GM19372 (cell line): ENCODE measurements at regions not wholly inside any gene's neighbourhood (a gene's known extent, or its start where the extent isn't known, plus 50 kb on each side); places are given as distances from the start of the nearest gene placed in this dataset.

Source experiments
- ATAC-seq: cut with Tn5 transposase; IDR thresholded peaks from one replicate; pipeline ENCODE4 v1.9.1; 2021; ENCODE audit warnings: mild to moderate bottlenecking, low read depth, moderate library complexity; ENCODE audit not compliant: unreplicated experiment

GRCh38 chr16:13540771-13541170, 379.2 kb upstream of the ERCC4 start:
- ATAC-seq: no peak

- no peak for ATAC-seq
Measured at GRCh38 chr16:13542284-13542683, 377.7 kb upstream of the ERCC4 start.

DNA sequence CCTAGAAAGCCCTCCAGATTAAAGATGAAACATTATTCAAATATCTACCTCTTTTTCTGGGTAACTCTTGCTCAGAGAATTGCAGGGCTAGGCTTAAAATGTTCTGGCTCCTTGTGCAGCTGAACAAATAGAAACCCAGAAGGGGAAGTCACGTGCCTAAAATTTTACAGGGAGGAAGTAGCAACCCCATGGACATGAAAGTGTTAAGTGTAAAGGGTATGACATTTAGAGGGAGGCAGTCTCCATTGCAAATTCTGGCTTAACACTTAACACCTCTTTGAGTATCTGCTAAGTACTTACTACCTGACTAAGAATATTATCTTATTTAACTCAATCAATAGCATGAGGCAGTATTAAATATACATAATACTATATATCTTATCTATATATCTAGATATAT, 376.1 kb upstream of the ERCC4 start:
- ATAC-seq: no peak

- ATAC-seq: no peak
Measured at GRCh38 chr16:13545271-13545670, 374.7 kb upstream of the ERCC4 start.

GRCh38 chr16:13550254-13550653, 369.7 kb upstream of the ERCC4 start:
- no peak for ATAC-seq

DNA sequence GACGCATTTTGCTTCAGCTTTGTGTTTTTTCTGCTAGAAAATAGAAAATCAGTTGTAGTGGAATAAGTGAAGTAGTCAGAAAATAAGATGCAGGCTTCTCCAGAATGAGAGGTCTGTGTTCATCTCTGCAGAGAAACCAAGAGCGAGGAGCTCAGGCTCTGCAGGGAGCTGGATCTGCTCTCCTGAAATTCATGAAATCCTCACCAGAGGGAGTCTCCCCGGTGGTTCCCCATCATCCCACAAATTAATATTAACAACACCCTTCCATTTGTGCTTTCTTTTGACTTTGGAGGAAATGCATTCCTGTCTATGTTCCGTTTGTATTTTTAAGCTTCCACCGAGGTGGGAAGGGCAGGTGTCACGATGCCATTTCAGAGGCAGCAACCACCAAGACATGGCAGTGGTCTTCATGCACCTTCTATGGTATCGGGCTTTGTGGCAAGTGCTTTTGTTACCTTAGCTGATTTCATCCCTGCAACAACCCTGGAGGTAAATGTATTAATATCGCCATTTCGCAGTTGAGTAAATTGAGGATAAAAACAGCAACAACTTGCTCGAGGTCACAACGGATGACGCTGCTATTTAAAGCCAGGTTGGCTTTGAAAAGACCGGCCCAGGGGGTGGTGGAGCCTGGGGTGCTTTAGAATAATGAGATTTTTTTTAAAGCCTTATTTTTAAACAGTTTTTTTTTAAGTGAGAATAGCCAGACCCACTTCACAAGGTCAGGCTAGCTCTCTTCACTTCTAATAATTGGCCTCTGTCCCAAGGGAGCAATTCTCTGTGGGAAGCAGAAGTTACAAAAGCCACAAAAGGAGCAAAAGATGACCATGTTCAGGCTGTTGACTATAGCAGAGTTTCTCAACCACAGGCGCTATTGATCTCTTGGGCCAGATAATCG, 367.6 kb upstream of the ERCC4 start:
- ATAC-seq: no peak

DNA sequence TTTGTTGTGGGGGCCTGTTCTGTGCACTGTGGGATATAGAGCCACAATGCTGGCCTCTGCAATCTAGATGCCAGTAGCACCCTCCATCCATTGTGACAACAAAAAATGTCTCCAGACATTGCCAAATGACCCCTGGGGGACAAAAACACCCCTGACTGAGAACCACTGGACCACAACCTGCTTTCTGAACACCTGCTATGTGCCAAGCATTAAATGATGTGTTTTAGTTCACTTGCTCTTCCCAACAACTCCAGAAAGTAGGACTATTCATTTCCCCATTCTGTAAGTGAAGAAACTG, 367.0 kb upstream of the ERCC4 start:
- ATAC-seq: no peak

- ATAC-seq: no peak
Measured at GRCh38 chr16:13553453-13553985, 366.4 kb upstream of the ERCC4 start.

GRCh38 chr16:13554005-13554404, 365.9 kb upstream of the ERCC4 start:
- ATAC-seq: no peak

- no peak for ATAC-seq
Measured at GRCh38 chr16:13554643-13555042, 365.3 kb upstream of the ERCC4 start.

DNA sequence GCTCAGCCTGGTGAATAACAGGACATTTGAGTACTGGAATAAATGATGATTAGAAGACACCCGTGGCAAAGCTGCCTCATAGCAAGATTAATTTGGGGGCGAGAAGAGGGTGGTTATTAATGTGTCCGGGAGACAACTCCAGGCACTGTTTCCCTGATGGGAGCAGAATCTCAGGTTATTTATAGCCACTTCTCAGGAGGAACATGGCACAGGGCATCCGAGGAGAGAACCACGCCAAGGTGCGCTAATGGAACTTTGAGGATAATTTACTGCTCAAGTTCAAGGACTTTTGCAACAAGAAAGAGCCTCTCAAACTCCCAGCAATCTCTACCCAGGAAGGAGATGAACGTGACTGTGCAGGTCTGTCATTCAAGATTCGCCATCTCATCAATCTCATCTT, 362.5 kb upstream of the ERCC4 start:
- no peak for ATAC-seq

- ATAC-seq: no peak
Measured at GRCh38 chr16:13558752-13559151, 361.2 kb upstream of the ERCC4 start.

GRCh38 chr16:13559624-13560023, 360.3 kb upstream of the ERCC4 start:
- ATAC-seq: no peak

DNA sequence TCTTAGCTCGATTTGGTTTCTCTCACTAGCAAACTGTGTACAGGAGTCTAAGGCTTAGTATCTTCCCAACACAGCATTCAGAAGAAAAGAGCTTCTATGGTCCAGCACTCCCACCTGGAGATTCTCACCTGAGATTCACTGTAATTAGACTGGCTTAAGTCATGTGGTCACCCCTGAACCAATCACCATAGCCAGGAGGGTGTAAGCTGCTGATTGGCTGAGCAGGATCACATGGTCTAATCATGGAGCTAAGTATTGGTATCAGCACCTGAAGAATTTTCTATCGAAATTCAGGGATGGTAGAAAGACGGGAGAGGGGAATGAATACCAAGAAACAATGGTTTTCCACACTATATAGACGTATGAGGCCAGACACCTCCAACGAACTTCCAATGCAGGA, 359.8 kb upstream of the ERCC4 start:
- ATAC-seq: no peak

DNA sequence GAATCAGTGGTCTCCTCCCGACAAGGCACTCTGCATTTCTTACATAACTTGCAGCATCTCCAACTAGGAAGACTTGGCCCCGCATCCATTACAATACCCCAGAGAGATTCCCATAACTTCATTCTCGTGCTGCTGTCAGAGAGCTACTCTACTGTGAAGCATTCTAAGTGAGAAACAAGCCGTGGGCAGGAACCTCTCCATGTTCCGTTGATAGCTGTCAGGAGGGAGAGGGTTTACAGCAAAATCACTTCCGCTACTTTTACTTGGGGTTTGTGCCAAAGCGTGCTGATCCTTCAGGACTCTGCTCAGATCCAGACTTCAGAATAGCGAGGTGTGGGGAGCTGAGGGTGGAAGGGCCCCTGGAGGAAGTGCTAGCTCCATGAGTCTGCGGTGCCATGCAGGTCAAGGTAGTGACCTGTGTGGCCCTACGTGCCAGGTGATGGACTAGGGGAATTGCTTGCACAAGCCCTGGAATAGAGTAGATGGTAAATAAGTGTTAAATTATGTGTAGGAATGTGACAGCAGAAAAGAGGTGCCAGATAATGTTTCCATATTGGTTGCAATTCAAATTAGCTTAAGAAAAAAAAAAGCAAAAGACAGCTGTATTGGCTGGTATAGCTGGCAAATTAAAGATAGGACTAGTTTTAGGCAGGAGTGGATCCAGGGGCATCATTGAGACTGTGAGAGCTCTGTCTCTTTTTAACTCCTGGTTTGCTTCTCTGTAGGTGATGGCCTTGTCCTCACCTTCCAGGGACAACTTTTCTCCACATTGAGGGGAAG, 358.5 kb upstream of the ERCC4 start:
- no peak for ATAC-seq

- ATAC-seq: no peak
Measured at GRCh38 chr16:13568803-13569202, 351.2 kb upstream of the ERCC4 start.

- no peak for ATAC-seq
Measured at GRCh38 chr16:13569986-13570385, 350.0 kb upstream of the ERCC4 start.

DNA sequence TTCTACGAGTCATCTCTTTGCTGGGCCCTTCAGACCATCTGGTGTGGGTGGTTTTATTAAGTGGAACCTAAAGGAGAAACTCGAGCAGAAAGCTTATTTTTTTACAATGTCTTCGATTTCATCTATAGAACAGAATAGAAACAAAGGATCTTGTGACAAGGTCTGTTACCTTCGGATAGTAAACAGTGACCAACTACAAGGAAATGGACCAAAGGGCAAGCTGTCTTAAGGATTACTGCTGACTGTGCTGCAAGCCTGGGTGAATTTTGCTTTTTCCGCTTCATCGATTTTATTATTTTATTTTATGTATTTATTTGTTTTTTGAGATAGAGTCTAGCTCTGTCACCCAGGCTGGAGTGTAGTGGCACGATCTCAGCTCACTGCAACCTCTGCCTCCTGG, 348.9 kb upstream of the ERCC4 start:
- no peak for ATAC-seq

- no peak for ATAC-seq
Measured at GRCh38 chr16:13573903-13574302, 346.1 kb upstream of the ERCC4 start.

- no peak for ATAC-seq
Measured at GRCh38 chr16:13586051-13586450, 333.9 kb upstream of the ERCC4 start.

DNA sequence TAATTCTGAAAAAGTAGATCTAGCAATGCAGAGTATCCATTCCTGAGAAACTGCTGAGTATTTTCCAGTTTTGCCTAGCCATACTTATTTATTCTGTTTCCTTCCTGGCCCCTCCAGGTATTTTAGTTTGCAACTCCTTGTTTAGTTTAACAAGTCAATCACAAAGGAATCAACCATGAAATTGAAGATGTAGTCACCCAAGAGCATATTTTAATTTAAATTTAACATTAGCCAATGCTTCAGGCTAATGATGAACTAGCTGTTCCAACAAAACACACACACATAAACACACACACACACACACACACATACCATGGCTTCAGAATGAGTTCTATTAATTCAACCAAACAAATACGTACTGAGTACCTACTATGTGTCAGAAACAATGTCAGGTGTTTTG, 332.8 kb upstream of the ERCC4 start:
- no peak for ATAC-seq

DNA sequence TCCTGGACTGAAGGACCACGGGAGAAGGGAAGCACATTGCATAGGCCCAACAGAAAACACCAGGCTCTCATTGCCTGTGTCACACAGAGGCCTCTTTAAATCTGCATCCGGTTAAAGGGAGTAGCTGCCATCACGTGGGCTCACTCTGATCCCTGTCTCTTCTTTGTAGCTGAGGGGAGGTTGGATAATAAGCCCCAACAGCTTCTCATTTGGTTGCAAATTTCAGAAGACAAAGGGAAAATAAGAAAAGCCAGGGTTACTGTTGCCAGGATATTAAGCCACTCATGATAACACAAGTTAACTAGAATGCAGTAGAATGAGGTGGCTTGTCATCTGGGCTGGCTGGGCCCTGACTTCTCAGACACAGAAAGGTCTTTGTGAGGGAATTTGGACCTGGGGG, 325.1 kb upstream of the ERCC4 start:
- ATAC-seq: no peak
